ENCODE measurements at regions not wholly inside any gene's neighbourhood (a gene's known extent, or its start where the extent isn't known, plus 50 kb on each side); places are given as distances from the start of the nearest gene placed in this dataset.

- no peaks in the 10 kb centered on the region for H3K27me3 Mint-ChIP-seq
- no peak overlapping the region for H3K4me3 Mint-ChIP-seq
- no peak for DNase-seq
- H3K4me1 Mint-ChIP-seq = no peaks in the 10 kb centered on the region
- H3K27ac Mint-ChIP-seq = no peak overlapping the region
- no peak for ATAC-seq
- no peaks in the 10 kb centered on the region for H3K36me3 Mint-ChIP-seq (ENCODE audit: low read depth)
- H3K9me3 ChIP-seq (ENCODE audit: control insufficient read depth, low read length, poor library complexity, severe bottlenecking) = peaks cover 2% of the 10 kb centered on the region
Observed at GRCh38 chr2:137801228-137801627, 163.0 kb upstream of the HNMT start.

GRCh38 chr2:137802038-137802437 lies 162.2 kb upstream of the HNMT start:
- ATAC-seq = no peak
- DNase-seq = no peak
- Mint-ChIP-seq H3K4me1 (no peaks in the 10 kb centered on the region), H3K27me3 (no peaks in the 10 kb centered on the region), H3K4me3 (no peak overlapping the region), H3K36me3 (ENCODE audit: low read depth) (no peaks in the 10 kb centered on the region), H3K27ac (no peak overlapping the region)
- peaks cover 2% of the 10 kb centered on the region for H3K9me3 ChIP-seq (ENCODE audit: control insufficient read depth, low read length, poor library complexity, severe bottlenecking)

- peaks cover 2% of the 10 kb centered on the region for H3K9me3 ChIP-seq (ENCODE audit: control insufficient read depth, low read length, poor library complexity, severe bottlenecking)
- no peak overlapping the region for H3K27ac Mint-ChIP-seq
- H3K4me3 Mint-ChIP-seq = no peak overlapping the region
- DNase-seq (no peak), ATAC-seq (no peak)
- no peaks in the 10 kb centered on the region for H3K36me3 Mint-ChIP-seq (ENCODE audit: low read depth)
- no peaks in the 10 kb centered on the region for H3K4me1 Mint-ChIP-seq
- H3K27me3 Mint-ChIP-seq = no peaks in the 10 kb centered on the region
Observed at GRCh38 chr2:137806068-137806805, 158.0 kb upstream of the HNMT start.

DNA sequence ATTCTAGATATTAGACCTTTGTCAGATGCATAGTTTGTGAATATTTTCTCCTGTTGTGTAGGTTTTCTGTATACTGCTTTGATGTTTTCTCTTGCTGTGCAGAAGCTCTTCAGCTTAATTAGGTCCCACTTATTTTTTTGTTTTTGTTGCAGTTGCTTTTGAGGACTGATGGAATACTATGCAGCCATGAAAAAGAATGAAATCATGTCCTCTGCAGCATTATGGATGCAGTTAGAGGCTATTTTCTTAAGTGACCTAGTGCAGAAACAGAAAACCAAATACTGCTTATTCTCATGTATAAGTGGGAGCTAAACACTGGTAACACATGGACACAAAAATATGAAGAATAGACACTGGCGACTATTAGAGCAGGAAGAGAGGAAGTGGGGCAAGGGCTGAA lies 155.0 kb upstream of the HNMT start:
- no peak overlapping the region for H3K27ac Mint-ChIP-seq
- H3K36me3 Mint-ChIP-seq (ENCODE audit: low read depth) = no peaks in the 10 kb centered on the region
- H3K27me3 Mint-ChIP-seq = no peaks in the 10 kb centered on the region
- DNase-seq = no peak
- ATAC-seq = no peak
- no peaks in the 10 kb centered on the region for H3K4me1 Mint-ChIP-seq
- no peaks in the 10 kb centered on the region for H3K9me3 ChIP-seq (ENCODE audit: control insufficient read depth, low read length, poor library complexity, severe bottlenecking)
- no peak overlapping the region for H3K4me3 Mint-ChIP-seq

DNA sequence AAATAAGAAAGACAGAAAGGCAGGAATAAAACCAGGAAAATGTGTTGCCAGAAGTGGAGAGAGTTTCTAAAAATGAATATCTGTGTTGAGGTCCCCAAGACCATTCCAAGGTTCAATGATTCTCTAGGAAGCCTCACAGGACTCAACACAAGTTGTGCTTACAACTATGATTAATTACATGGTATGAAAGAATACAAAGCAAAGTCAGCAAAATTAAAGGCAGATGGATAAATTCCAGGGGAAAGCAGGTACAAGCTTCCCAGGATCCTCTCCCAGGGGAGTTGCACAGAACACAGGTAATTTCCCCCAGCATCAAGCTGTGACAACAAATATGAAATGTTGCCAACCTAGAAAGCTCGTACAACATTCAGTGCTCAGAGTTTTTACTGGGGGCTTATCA lies 154.4 kb upstream of the HNMT start:
- H3K4me3 Mint-ChIP-seq = no peak overlapping the region
- no peak overlapping the region for H3K27ac Mint-ChIP-seq
- H3K36me3 Mint-ChIP-seq (ENCODE audit: low read depth) = no peaks in the 10 kb centered on the region
- no peaks in the 10 kb centered on the region for H3K4me1 Mint-ChIP-seq
- DNase-seq = no peak
- H3K27me3 Mint-ChIP-seq = no peaks in the 10 kb centered on the region
- ATAC-seq = no peak
- H3K9me3 ChIP-seq (ENCODE audit: control insufficient read depth, low read length, poor library complexity, severe bottlenecking) = no peaks in the 10 kb centered on the region

GRCh38 chr2:137812517-137812916 lies 151.8 kb upstream of the HNMT start:
- no peaks in the 10 kb centered on the region for H3K36me3 Mint-ChIP-seq (ENCODE audit: low read depth)
- no peak for ATAC-seq
- H3K9me3 ChIP-seq (ENCODE audit: control insufficient read depth, low read length, poor library complexity, severe bottlenecking) = no peaks in the 10 kb centered on the region
- no peaks in the 10 kb centered on the region for H3K4me1 Mint-ChIP-seq
- no peaks in the 10 kb centered on the region for H3K27me3 Mint-ChIP-seq
- DNase-seq = no peak
- H3K4me3 Mint-ChIP-seq = no peak overlapping the region
- no peak overlapping the region for H3K27ac Mint-ChIP-seq

- no peak overlapping the region for H3K4me3 Mint-ChIP-seq
- no peaks in the 10 kb centered on the region for H3K36me3 Mint-ChIP-seq (ENCODE audit: low read depth)
- DNase-seq (no peak), ATAC-seq (no peak)
- no peaks in the 10 kb centered on the region for H3K4me1 Mint-ChIP-seq
- H3K27ac Mint-ChIP-seq = no peak overlapping the region
- H3K9me3 ChIP-seq (ENCODE audit: control insufficient read depth, low read length, poor library complexity, severe bottlenecking) = no peaks in the 10 kb centered on the region
- no peaks in the 10 kb centered on the region for H3K27me3 Mint-ChIP-seq
Observed at GRCh38 chr2:137813176-137813575, 151.1 kb upstream of the HNMT start.

- Mint-ChIP-seq H3K27ac (no peak overlapping the region), H3K4me1 (no peaks in the 10 kb centered on the region), H3K4me3 (no peak overlapping the region), H3K27me3 (no peaks in the 10 kb centered on the region), H3K36me3 (ENCODE audit: low read depth) (no peaks in the 10 kb centered on the region)
- DNase-seq = no peak
- no peak for ATAC-seq
- no peaks in the 10 kb centered on the region for H3K9me3 ChIP-seq (ENCODE audit: control insufficient read depth, low read length, poor library complexity, severe bottlenecking)
Observed at GRCh38 chr2:137817058-137817457, 147.2 kb upstream of the HNMT start.

- H3K4me3 Mint-ChIP-seq = no peak overlapping the region
- H3K27ac Mint-ChIP-seq = no peak overlapping the region
- DNase-seq (no peak), ATAC-seq (no peak)
- H3K9me3 ChIP-seq (ENCODE audit: control insufficient read depth, low read length, poor library complexity, severe bottlenecking) = no peaks in the 10 kb centered on the region
- peaks cover 6% of the 10 kb centered on the region for H3K27me3 Mint-ChIP-seq
- H3K36me3 Mint-ChIP-seq (ENCODE audit: low read depth) = no peaks in the 10 kb centered on the region
- H3K4me1 Mint-ChIP-seq = no peaks in the 10 kb centered on the region
Observed at GRCh38 chr2:137823196-137823595, 141.1 kb upstream of the HNMT start.

DNA sequence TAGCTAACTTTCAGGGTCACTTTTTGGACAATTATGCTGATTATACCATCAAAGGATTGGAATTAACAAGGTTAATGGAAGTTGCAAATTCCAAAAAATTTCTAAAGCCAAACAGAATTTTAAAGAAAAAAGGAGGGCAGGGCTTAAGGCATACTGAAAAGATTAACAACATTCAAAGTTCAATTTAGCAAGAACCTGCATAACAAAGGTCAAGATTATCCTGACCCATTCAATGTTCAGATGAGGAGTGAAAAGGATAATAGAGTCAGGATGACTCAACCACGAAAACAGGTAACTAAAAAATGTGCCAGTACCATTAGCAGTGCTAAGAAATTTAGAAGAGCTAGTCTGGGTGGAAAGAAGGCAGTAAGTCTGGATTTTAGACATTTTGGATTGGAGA lies 139.8 kb upstream of the HNMT start:
- Mint-ChIP-seq H3K36me3 (ENCODE audit: low read depth) (no peaks in the 10 kb centered on the region), H3K27me3 (peaks cover 12% of the 10 kb centered on the region), H3K4me1 (no peaks in the 10 kb centered on the region), H3K4me3 (no peak overlapping the region), H3K27ac (no peak overlapping the region)
- H3K9me3 ChIP-seq (ENCODE audit: control insufficient read depth, low read length, poor library complexity, severe bottlenecking) = no peaks in the 10 kb centered on the region
- ATAC-seq (no peak), DNase-seq (no peak)

GRCh38 chr2:137826373-137827372 lies 137.6 kb upstream of the HNMT start:
- H3K9me3 ChIP-seq (ENCODE audit: control insufficient read depth, low read length, poor library complexity, severe bottlenecking) = no peaks in the 10 kb centered on the region
- no peak for DNase-seq
- no peak for ATAC-seq
- Mint-ChIP-seq H3K4me1 (no peaks in the 10 kb centered on the region), H3K27ac (no peak overlapping the region), H3K4me3 (no peak overlapping the region), H3K27me3 (peaks cover 22% of the 10 kb centered on the region), H3K36me3 (ENCODE audit: low read depth) (no peaks in the 10 kb centered on the region)

- H3K4me3 Mint-ChIP-seq = no peak overlapping the region
- H3K9me3 ChIP-seq (ENCODE audit: control insufficient read depth, low read length, poor library complexity, severe bottlenecking) = no peaks in the 10 kb centered on the region
- H3K4me1 Mint-ChIP-seq = no peaks in the 10 kb centered on the region
- DNase-seq (no peak), ATAC-seq (no peak)
- H3K36me3 Mint-ChIP-seq (ENCODE audit: low read depth) = peaks cover 2% of the 10 kb centered on the region
- H3K27me3 Mint-ChIP-seq = peaks cover 28% of the 10 kb centered on the region
- H3K27ac Mint-ChIP-seq = no peak overlapping the region
Observed at GRCh38 chr2:137828624-137829023, 135.6 kb upstream of the HNMT start.

DNA sequence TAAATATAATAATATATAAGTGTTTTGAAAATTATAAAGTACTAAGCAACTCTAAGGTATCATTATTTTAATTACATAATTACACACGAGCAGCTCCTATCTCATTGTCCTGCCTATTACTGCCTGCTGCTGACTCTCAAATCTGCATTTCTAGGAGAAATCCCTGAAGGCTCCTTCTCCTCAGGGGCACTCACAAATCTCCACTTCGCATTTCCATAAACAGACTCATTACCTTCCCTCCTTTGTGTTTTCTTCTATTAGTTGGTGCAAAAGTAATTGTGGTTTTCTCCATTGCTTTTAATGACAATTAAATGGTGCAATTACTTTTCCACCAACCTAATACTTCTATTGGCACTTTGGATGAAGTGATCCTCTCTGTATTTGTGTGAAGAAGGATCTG lies 135.0 kb upstream of the HNMT start:
- H3K27me3 Mint-ChIP-seq = peaks cover 28% of the 10 kb centered on the region
- H3K27ac Mint-ChIP-seq = no peak overlapping the region
- no peaks in the 10 kb centered on the region for H3K9me3 ChIP-seq (ENCODE audit: control insufficient read depth, low read length, poor library complexity, severe bottlenecking)
- DNase-seq (no peak), ATAC-seq (no peak)
- H3K4me3 Mint-ChIP-seq = no peak overlapping the region
- no peaks in the 10 kb centered on the region for H3K4me1 Mint-ChIP-seq
- H3K36me3 Mint-ChIP-seq (ENCODE audit: low read depth) = peaks cover 2% of the 10 kb centered on the region

Measured in T-helper 17 cell (primary cell).